C4-2B (cell line): ENCODE measurements at regions not wholly inside any gene's neighbourhood (a gene's known extent, or its start where the extent isn't known, plus 50 kb on each side); places are given as distances from the start of the nearest gene placed in this dataset.

Experiments
- ZFX ChIP-seq: fragments of 450-650 bp; IDR thresholded peaks from 2 replicates; pipeline ENCODE4 v1.6.1; 2017
- TF ChIP-seq, protein P1 (sequence below): fragments of 450-650 bp; conservative IDR thresholded peaks from 2 replicates; pipeline ENCODE4 v1.5.1; 2017; ENCODE audit warnings: mild to moderate bottlenecking

DNA sequence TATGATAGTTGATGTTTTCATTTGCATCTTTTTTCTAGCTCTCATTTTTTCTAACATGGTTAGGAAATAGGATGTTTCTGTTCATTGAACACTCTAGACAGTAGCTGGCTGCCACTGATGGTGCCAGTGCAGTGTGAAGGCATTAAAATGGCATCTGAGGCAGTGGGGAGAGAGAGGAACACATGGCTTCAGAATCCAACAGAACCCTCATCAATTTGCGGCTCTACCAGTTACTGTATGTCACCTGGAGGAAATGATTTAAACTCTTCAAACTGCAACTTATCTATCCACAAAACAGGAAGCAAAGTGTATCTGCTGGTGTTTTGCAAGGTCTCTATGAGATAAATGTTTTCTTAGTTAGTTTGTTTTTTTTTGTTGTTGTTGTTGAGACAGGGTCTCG, 305.2 kb upstream of the PRKCQ start:
- TF ChIP-seq ZFX, result no peak
- TF ChIP-seq, protein P1, sequence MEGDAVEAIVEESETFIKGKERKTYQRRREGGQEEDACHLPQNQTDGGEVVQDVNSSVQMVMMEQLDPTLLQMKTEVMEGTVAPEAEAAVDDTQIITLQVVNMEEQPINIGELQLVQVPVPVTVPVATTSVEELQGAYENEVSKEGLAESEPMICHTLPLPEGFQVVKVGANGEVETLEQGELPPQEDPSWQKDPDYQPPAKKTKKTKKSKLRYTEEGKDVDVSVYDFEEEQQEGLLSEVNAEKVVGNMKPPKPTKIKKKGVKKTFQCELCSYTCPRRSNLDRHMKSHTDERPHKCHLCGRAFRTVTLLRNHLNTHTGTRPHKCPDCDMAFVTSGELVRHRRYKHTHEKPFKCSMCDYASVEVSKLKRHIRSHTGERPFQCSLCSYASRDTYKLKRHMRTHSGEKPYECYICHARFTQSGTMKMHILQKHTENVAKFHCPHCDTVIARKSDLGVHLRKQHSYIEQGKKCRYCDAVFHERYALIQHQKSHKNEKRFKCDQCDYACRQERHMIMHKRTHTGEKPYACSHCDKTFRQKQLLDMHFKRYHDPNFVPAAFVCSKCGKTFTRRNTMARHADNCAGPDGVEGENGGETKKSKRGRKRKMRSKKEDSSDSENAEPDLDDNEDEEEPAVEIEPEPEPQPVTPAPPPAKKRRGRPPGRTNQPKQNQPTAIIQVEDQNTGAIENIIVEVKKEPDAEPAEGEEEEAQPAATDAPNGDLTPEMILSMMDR, result no peak
